C4-2B (cell line): ENCODE measurements at regions not wholly inside any gene's neighbourhood (a gene's known extent, or its start where the extent isn't known, plus 50 kb on each side); places are given as distances from the start of the nearest gene placed in this dataset.

Source experiments
- H3K27ac ChIP-seq: fragments of 450-650 bp; 2 replicates; pipeline ENCODE4 v1.5.1; 2017
- CTCF ChIP-seq: fragments of 450-650 bp; conservative IDR thresholded peaks from 2 replicates; pipeline ENCODE4 v1.5.1; 2017; ENCODE audit warnings: mild to moderate bottlenecking
- ZFX ChIP-seq: fragments of 450-650 bp; IDR thresholded peaks from 2 replicates; pipeline ENCODE4 v1.6.1; 2017

- TF ChIP-seq ZFX = no peak
- no peak for TF ChIP-seq CTCF
- H3K27ac ChIP-seq = no peak overlapping the region
These were observed 388.4 kb downstream of the BUD13 start for GRCh38 chr11:116384407-116384806.

GRCh38 chr11:116379185-116379828 is 393.5 kb downstream of the BUD13 start:
- TF ChIP-seq ZFX (no peak), CTCF (no peak)
- H3K27ac ChIP-seq = no peak overlapping the region

- H3K27ac ChIP-seq = no peak overlapping the region
- no peak for TF ChIP-seq ZFX
- no peak for TF ChIP-seq CTCF
These were observed 396.2 kb downstream of the BUD13 start for GRCh38 chr11:116376547-116376946.

- TF ChIP-seq ZFX (no peak), CTCF (no peak)
- no peak overlapping the region for H3K27ac ChIP-seq
These were observed 396.7 kb downstream of the BUD13 start for GRCh38 chr11:116376054-116376453.

GRCh38 chr11:116375221-116375620 is 397.6 kb downstream of the BUD13 start:
- TF ChIP-seq CTCF (no peak; the same call in none of the 2 replicates), ZFX (no peak)
- no peak overlapping the region for H3K27ac ChIP-seq

GRCh38 chr11:116374085-116374484 is 398.7 kb downstream of the BUD13 start:
- H3K27ac ChIP-seq = no peak overlapping the region
- TF ChIP-seq CTCF (no peak), ZFX (no peak)

- no peak overlapping the region for H3K27ac ChIP-seq
- TF ChIP-seq ZFX = no peak
- no peak for TF ChIP-seq CTCF
These were observed 399.5 kb downstream of the BUD13 start for GRCh38 chr11:116373104-116373944.
